C4-2B (cell line): ENCODE measurements at regions not wholly inside any gene's neighbourhood (a gene's known extent, or its start where the extent isn't known, plus 50 kb on each side); places are given as distances from the start of the nearest gene placed in this dataset.

Source experiments
- CTCF ChIP-seq: fragments of 450-650 bp; conservative IDR thresholded peaks from 2 replicates; pipeline ENCODE4 v1.5.1; 2017; ENCODE audit warnings: mild to moderate bottlenecking
- ZFX ChIP-seq: fragments of 450-650 bp; IDR thresholded peaks from 2 replicates; pipeline ENCODE4 v1.6.1; 2017

GRCh38 chr6:126202707-126203106 lies 137.2 kb upstream of the CENPW start:
- TF ChIP-seq CTCF (no peak), ZFX (no peak)
